ENCODE measurements at regions not wholly inside any gene's neighbourhood (a gene's known extent, or its start where the extent isn't known, plus 50 kb on each side); places are given as distances from the start of the nearest gene placed in this dataset.
"Not testable (repeated sequence)": the region's sequence is repeated elsewhere in the genome, so short reads cannot be mapped to it uniquely, and the experiment has no call there.

GRCh38 chr7:131021902-131022301 lies 287.9 kb upstream of the KLF14 start:
- no peak for DNase-seq

GRCh38 chr7:131026297-131027000 lies 292.4 kb upstream of the KLF14 start:
- DNase-seq, result no peak

DNA sequence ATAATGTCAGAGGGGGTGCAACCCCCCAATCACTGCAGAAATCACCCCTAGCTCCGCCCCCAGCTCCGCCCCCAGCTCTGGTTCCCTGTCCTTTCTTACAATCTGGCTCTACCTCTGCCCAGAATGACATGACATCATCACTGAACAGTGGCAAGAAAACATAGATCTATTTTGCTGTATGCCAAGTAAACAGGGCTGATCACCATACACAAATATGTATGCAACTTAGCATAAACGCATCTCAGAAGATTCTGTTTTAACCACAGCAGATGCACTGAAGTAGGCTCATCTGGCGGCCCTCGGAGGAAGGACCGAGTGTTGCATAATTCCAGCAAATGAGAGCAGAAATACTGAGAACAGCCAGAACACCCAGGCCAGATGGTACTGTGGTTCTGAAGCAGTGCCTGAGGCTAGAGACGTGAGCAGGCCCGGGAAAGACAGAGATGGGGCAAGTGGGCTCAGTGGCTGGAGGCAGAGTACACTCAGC lies 293.3 kb upstream of the KLF14 start:
- peak; percentile 21 for DNase-seq

DNA sequence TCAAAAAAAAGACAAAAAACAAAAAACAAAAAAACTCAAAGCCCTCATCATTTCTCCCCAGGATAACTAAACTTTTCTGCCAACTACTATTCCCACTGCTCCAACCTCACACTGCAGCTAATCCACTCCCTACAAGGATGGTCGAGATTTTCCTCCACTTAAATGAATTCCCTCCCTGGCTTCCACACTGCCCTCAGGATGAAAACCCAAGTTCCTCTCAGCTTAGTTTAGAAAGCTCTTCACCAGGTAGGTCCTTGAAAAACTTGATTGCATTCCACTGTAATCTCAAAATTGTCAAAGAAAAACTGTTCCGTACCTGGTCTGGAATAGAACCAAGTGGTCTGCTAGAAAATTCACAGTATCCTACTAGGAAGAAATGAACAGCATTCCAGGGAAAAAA lies 294.3 kb upstream of the KLF14 start:
- DNase-seq, result no peak

GRCh38 chr7:131029002-131029401 lies 295.0 kb upstream of the KLF14 start:
- DNase-seq, result no peak

DNA sequence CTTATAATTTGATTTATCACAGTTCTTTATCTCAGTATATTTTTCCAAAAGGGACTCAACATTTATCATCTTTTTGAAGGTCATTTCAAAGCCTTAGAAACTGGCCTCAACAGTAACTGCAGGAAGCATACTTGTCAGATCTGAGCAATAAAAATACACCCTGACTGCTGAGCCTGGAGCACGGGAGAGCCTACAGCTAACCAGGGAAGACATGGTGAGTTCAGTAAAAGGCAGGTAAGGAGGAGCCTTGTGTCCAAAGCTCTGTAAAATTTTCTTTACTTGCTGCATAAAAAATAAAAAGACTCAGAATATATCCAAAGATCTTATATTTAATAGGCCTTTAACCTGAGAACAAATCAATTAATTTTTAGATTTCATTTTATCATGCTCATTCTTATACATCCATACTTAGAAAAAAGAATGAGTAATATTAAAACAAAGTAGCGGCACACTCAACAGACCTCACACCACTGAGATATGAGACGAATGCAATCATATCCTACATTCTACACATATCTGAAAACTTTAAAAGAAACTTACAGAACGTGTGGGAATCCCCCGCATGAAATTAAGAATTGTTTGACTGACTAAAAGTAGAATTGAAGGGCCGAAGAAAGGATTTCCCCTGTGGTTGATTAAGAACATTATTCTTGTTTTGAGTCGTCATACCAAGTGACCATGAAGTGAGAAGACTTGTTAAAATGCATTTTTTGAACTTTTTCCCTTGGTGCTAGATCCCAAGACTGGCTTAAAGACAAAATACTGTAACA lies 296.4 kb upstream of the MKLN1 start:
- no peak for DNase-seq

DNA sequence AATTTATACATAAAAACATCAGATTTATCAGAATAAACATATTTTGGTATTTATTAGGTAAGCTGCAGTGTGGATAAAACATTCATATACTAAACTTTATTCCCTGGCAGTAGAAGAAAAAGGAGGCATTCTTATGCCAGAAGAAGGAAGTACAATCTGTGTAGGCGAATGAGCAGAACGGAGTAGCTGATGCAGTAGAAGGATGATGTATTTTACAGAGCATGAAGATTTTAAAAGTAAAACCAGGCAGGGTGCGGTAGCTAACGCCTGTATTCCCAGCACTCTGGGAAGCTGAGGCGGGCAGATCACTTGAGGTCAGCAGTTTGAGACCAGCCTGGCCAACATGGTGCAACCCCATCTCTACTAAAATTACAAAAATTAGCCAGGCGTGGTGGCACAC lies 294.9 kb upstream of the MKLN1 start:
- no peak for DNase-seq

DNA sequence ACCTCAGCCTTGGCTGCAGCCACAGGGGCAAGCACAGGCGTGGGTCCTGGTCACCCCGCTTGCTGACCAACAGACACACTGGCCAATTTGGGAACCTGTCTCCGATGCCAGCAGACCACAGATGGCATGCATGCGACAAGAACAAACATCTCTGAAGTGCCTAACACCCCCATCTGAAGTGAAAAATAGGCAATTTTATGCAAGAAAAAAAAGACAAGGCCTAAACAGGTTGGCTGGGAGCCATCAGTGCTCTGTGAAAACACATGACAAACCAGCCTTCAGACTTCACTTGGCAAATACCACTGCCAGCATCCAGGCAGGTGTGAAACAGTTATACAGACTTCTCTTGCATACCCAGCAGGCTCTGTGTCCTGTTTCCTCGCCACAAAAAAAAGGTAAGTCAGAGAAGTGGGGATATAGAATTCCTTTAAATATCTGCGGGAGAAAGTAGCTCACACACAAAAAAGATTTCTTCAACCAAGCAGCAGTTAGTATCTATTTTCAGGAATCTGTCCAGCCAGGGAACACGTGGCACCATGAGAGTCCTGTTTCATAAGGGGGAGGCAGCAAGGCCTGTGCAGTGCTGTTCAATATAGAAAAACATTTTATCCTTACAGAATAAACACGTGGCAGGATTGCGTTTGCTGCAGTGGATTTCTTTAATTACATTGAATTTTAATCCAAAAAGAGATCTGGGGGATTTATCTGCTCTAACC lies 293.4 kb upstream of the MKLN1 start:
- DNase-seq, result peak; percentile 32

GRCh38 chr7:131035088-131035770 lies 292.4 kb upstream of the MKLN1 start:
- no peak for DNase-seq

DNA sequence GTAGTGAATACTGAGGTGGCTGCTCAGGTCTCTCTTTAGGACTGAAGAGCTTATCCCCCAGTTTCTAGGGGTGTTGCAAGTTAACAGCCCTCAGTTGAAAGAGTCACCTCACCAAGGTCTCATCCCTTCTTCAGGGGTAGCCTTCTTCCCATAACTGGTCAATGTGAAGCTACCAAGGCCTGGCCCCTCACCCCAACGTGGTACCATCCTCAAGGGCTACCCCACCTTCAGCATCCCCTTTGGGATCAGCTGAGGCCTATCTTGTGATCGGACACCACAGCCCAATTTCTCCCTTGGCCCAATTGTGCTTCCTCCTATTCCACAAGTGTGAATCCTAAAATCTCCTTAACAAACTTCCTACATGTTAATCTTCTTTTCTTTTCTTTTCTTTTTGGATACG lies 289.5 kb upstream of the MKLN1 start:
- no peak for DNase-seq

- DNase-seq, result no peak
Measured at GRCh38 chr7:131039355-131039762, 288.3 kb upstream of the MKLN1 start.

- no peak for DNase-seq
Measured at GRCh38 chr7:131039836-131040235, 287.8 kb upstream of the MKLN1 start.

GRCh38 chr7:131040467-131040932 lies 287.2 kb upstream of the MKLN1 start:
- no peak for DNase-seq

DNA sequence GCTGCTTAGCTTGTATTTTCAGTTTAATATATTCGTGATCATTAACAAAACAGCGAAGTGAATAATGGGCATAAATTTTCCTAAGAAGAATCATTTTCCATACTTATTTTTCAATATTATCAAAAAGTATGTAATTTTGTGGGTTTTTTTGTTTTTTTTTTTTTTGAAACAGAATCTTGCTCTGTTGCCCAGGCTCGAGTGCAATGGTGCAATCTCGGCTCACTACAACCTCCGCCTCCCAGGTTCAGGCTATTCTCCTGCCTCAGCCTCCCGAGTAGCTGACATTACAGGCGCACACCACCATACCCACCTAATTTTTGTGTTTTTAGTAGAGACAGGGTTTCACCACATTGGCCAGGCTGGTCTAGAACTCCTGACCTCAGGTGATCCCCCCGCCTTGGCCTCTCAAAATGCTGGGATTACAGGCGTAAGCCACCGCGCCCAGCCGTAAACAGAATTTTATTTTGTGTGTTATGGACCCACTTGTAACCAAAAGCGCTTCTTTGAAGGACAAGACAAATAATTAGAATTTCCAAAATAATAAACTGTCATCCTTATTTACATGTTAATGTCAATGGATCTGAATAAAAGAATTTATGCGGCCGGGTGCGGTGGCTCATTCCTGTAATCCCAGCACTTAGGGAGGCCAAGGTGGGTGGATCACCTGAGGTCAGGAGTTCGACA lies 286.5 kb upstream of the MKLN1 start:
- not testable (repeated sequence) for DNase-seq

GRCh38 chr7:131042269-131043160 lies 285.2 kb upstream of the MKLN1 start:
- no peak for DNase-seq

DNA sequence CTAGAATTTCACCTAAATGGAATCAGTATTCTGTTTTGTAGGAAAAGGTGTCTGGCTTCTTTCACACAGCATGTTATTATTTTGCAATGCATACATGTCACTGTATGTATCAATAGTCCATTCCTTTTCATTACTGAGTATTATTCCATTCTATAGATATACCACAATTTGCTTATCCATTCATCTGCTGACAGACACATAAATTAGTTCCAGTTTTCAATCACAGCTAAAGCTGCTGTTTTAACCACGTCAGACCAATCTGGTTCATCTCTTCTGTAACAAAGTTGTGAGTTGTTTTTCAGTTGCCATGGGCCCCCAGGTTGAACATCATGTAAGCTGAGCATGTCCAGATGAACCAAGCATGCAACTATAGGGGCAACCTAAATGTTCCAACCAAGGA lies 282.1 kb upstream of the MKLN1 start:
- no peak for DNase-seq

DNA sequence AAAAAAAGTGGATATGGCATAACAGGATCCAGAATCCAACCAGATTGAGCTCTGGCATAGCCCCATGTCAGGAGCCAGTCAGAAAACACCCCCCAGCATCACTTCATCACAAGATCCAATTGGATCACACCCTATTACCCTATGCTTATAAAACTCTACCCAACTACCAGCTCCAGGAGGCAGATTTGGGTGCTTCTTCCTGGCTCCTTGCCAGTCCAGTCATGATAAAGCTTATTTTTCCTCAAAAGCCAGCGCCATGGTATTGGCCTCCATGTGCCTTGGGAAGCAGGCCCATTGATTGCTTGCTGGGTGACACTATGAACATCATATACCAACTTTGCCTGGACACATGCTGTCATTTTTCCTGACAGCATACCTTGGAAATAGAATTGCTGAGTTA lies 281.4 kb upstream of the MKLN1 start:
- no peak for DNase-seq

DNA sequence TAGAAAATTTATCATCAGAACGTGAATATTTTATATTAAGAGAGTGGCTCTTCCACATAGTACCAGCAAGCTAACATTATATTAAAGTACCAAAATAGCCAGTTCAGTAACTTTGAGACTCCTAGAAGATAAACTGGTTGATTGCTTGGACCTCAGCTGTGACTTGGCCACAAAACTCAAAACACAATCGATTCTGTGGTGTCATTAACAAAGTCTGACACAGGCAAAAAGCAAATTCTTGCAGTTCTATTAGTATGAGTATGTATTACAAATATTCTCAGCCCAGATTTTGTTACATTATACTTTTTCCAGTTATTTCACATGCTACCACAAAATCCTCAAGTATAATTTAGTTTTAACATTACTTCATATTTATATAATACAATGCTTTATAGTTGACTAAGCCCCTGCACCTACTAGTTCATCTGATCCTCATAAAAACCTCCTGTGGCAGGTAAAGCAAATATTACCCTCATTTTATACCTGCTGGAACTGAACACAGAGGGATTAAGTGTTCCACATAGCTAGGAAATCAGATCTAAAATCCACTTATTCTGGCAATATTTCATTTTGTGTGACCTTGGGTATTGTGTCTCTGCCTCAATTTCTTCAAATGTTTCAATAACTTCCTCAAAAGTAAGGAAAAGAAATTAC lies 279.9 kb upstream of the MKLN1 start:
- DNase-seq, result no peak

DNA sequence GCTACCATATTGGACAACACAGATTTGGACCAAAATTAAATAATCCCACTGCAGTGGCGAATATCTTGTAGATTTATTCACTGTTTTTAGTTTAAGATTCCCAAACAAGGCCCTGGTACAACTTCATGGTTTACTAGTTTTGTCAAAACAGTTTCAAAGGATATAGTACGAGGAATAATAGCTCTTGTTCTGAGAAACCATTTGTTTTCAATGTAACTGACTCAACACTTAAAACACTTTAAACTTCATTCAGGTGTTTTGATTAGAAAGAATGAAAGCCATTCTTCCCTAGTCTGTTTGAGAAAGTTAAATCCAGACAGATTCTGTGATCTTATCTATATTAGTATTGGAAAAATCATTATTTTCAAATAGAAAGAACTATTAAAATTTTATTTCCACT lies 276.4 kb upstream of the MKLN1 start:
- no peak for DNase-seq

GRCh38 chr7:131052285-131052904 lies 275.3 kb upstream of the MKLN1 start:
- DNase-seq, result no peak

Data from occipital lobe (tissue), 1 donor.